Hepatocyte (in vitro differentiated cells): ENCODE measurements at regions not wholly inside any gene's neighbourhood (a gene's known extent, or its start where the extent isn't known, plus 50 kb on each side); places are given as distances from the start of the nearest gene placed in this dataset.

Experiments
- DNase-seq: peaks from one replicate; pipeline ENCODE4 v3.0.0-alpha.2; 2016; ENCODE audit warnings: low spot score
- H2AFZ ChIP-seq: fragments of 200-600 bp; sonication (generic); 2 replicates; pipeline ENCODE4 v1.6.0; 2016; ENCODE audit warnings: antibody characterized with exemption, mild to moderate bottlenecking
- H3K27ac ChIP-seq: fragments of 200-600 bp; sonication (generic); 2 replicates; pipeline ENCODE4 v1.5.1; 2016; ENCODE audit warnings: mild to moderate bottlenecking
- H3K27me3 ChIP-seq: fragments of 200-600 bp; sonication (generic); 2 replicates; pipeline ENCODE4 v1.6.1; 2016
- H3K36me3 ChIP-seq: fragments of 200-600 bp; sonication (generic); replicated peaks from 2 replicates; pipeline ENCODE4 v1.5.1; 2016; ENCODE audit warnings: low read depth; ENCODE audit not compliant: insufficient read depth
- H3K4me1 ChIP-seq: fragments of 200-600 bp; sonication (generic); 2 replicates; pipeline ENCODE4 v1.5.1; 2016; ENCODE audit warnings: mild to moderate bottlenecking, moderate library complexity; ENCODE audit not compliant: insufficient read depth
- H3K4me2 ChIP-seq: fragments of 200-600 bp; sonication (generic); 2 replicates; pipeline ENCODE4 v1.6.0; 2016
- H3K4me3 ChIP-seq: fragments of 200-600 bp; sonication (generic); 2 replicates; pipeline ENCODE4 v1.5.1; 2016; ENCODE audit warnings: mild to moderate bottlenecking
- H3K79me2 ChIP-seq: fragments of 200-600 bp; sonication (generic); 2 replicates; pipeline ENCODE4 v1.6.0; 2017; ENCODE audit warnings: mild to moderate bottlenecking
- H3K9me2 ChIP-seq: fragments of 200-600 bp; sonication (generic); replicated peaks from 2 replicates; pipeline ENCODE4 v1.6.0; 2017; ENCODE audit warnings: mild to moderate bottlenecking; ENCODE audit not compliant: insufficient read depth
- H3K9me3 ChIP-seq: fragments of 200-600 bp; sonication (generic); 2 replicates; pipeline ENCODE4 v1.5.1; 2016; ENCODE audit warnings: low read depth, mild to moderate bottlenecking
- H4K20me1 ChIP-seq: fragments of 200-600 bp; sonication (generic); 2 replicates; pipeline ENCODE4 v1.6.0; 2016; ENCODE audit warnings: mild to moderate bottlenecking; ENCODE audit not compliant: insufficient read depth, poor library complexity, severe bottlenecking
- EZH2 ChIP-seq: fragments of 200-600 bp; sonication (generic); IDR thresholded peaks from 2 replicates; pipeline ENCODE4 v1.6.1; 2016; ENCODE audit warnings: antibody characterized with exemption, mild to moderate bottlenecking, borderline replicate concordance
- EZH2phosphoT487 ChIP-seq: fragments of 200-600 bp; sonication (generic); IDR thresholded peaks from one replicate; pipeline ENCODE4 v1.6.1; 2018; ENCODE audit warnings: antibody characterized with exemption, mild to moderate bottlenecking, low read depth, moderate library complexity; ENCODE audit not compliant: unreplicated experiment, severe bottlenecking
- WGBS: methylation state at CpG from one replicate; pipeline ENCODE4 v1.1.6; 2016; ENCODE audit warnings: low lambda C conversion rate; ENCODE audit errors: missing lambda C conversion rate; 5-methylcytosine and 5-hydroxymethylcytosine counted together
- TF ChIP-seq, protein P1 (sequence below): fragments of 200-600 bp; sonication (generic); IDR thresholded peaks from 2 replicates; pipeline ENCODE4 v1.5.1; 2016; ENCODE audit warnings: antibody characterized with exemption, mild to moderate bottlenecking; ENCODE audit not compliant: poor library complexity

GRCh38 chr3:87053553-87053952 lies 62.6 kb upstream of the VGLL3 start:
- H3K36me3 ChIP-seq, result no peaks in the 10 kb centered on the region
- H3K4me3 ChIP-seq, result no peak overlapping the region
- no peaks in the 10 kb centered on the region for H3K27me3 ChIP-seq
- H3K27ac ChIP-seq, result no peak overlapping the region
- no peaks in the 10 kb centered on the region for H3K9me2 ChIP-seq
- H4K20me1 ChIP-seq, result no peaks in the 10 kb centered on the region
- no peak overlapping the region for H2AFZ ChIP-seq
- no peak for DNase-seq
- no peaks in the 10 kb centered on the region for H3K9me3 ChIP-seq
- H3K4me2 ChIP-seq, result no peak overlapping the region
- H3K4me1 ChIP-seq, result no peaks in the 10 kb centered on the region
- no peak for TF ChIP-seq EZH2
- TF ChIP-seq, protein P1, sequence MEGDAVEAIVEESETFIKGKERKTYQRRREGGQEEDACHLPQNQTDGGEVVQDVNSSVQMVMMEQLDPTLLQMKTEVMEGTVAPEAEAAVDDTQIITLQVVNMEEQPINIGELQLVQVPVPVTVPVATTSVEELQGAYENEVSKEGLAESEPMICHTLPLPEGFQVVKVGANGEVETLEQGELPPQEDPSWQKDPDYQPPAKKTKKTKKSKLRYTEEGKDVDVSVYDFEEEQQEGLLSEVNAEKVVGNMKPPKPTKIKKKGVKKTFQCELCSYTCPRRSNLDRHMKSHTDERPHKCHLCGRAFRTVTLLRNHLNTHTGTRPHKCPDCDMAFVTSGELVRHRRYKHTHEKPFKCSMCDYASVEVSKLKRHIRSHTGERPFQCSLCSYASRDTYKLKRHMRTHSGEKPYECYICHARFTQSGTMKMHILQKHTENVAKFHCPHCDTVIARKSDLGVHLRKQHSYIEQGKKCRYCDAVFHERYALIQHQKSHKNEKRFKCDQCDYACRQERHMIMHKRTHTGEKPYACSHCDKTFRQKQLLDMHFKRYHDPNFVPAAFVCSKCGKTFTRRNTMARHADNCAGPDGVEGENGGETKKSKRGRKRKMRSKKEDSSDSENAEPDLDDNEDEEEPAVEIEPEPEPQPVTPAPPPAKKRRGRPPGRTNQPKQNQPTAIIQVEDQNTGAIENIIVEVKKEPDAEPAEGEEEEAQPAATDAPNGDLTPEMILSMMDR, result no peak
- no peak for TF ChIP-seq EZH2phosphoT487
- H3K79me2 ChIP-seq, result no peaks in the 10 kb centered on the region

DNA sequence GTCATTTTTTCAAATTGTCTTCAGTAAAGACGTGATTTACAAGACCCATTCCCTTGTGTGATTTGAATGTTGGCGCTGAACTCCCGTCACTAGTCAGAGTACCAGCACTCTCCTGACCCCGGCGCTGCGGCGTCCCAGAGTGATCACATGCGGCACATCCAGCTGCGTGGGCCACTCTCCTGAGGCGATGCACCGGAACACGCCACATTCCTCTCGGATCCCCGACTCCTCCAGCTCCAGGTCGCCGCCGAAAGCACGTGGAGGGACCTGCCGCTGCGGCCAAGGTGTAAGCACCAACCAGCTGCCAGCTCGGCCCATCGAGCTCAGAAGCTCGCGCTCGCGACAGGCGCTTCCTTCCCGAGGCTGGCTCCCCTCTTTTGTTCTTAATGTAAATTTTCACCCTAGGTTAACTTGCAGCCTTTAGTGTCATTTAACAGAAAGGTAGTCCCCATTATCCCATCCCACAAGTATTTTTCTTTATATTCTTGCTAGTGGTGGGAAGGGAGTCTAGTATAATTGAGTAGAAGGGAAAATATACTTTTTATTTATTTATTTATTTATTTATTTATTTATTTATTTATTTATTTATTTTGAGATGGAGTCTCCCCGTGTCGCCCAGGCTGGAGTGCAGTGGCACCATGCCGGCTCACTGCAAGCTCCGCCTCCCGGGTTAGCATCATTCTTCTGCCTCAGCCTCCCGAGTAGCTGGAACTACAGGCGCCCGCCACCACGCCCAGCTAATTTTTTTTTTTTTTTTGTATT lies 61.7 kb upstream of the VGLL3 start:
- Histone ChIP-seq H3K4me3 (no peak overlapping the region), H4K20me1 (no peaks in the 10 kb centered on the region), H3K79me2 (no peaks in the 10 kb centered on the region), H3K36me3 (no peaks in the 10 kb centered on the region), H3K9me2 (no peaks in the 10 kb centered on the region), H3K4me1 (no peaks in the 10 kb centered on the region), H3K27me3 (no peaks in the 10 kb centered on the region), H3K27ac (no peak overlapping the region), H3K9me3 (no peaks in the 10 kb centered on the region), H3K4me2 (no peak overlapping the region), H2AFZ (no peak overlapping the region)
- no peak for DNase-seq
- no peak for TF ChIP-seq EZH2
- TF ChIP-seq EZH2phosphoT487, result no peak
- TF ChIP-seq, protein P1, result no peak
- 80% methylated on average over 35 of the region's 37 CpGs for WGBS

DNA sequence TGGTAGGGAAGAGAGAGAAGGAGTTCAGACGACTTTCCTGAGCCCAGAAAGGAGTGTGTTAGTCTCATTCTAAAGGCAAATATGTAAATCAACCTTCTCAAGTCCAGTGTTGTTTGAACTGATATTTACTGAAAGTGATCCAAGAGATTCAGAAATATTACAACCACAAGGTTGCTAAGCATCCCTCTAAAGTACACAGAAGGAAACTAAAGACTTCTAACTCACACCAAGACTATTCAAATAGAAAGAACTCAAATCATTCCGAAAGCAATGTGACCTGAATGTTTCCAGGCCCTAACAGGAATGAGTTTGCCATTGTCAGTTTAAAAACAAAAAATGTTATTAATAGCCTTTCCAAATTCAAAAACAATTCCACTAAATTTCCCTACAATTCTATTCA lies 56.9 kb upstream of the VGLL3 start:
- no peaks in the 10 kb centered on the region for H3K36me3 ChIP-seq
- WGBS, result 59% methylated on average over 2 of the region's 2 CpGs

GRCh38 chr3:87046241-87046640 lies 55.3 kb upstream of the VGLL3 start:
- no peaks in the 10 kb centered on the region for H3K36me3 ChIP-seq
- TF ChIP-seq, protein P1, result no peak
- no peak for TF ChIP-seq EZH2
- TF ChIP-seq EZH2phosphoT487, result no peak
- no peaks in the 10 kb centered on the region for H4K20me1 ChIP-seq
- no peaks in the 10 kb centered on the region for H3K9me3 ChIP-seq
- H2AFZ ChIP-seq, result no peak overlapping the region
- H3K79me2 ChIP-seq, result no peaks in the 10 kb centered on the region
- no peaks in the 10 kb centered on the region for H3K4me1 ChIP-seq
- H3K27ac ChIP-seq, result no peak overlapping the region
- H3K9me2 ChIP-seq, result no peaks in the 10 kb centered on the region
- H3K4me3 ChIP-seq, result no peak overlapping the region
- WGBS, result 62% methylated on average over 4 of the region's 4 CpGs
- no peak for DNase-seq
- H3K4me2 ChIP-seq, result no peak overlapping the region
- H3K27me3 ChIP-seq, result no peaks in the 10 kb centered on the region

More for the DNA sequence above, 56.9 kb upstream of the VGLL3 start:
- H3K4me3 ChIP-seq, result no peak overlapping the region
- no peaks in the 10 kb centered on the region for H3K4me1 ChIP-seq
- no peaks in the 10 kb centered on the region for H4K20me1 ChIP-seq
- no peak for DNase-seq
- no peak overlapping the region for H2AFZ ChIP-seq
- H3K9me2 ChIP-seq, result no peaks in the 10 kb centered on the region
- H3K27me3 ChIP-seq, result no peaks in the 10 kb centered on the region
- no peak overlapping the region for H3K27ac ChIP-seq
- no peak overlapping the region for H3K4me2 ChIP-seq
- no peak for TF ChIP-seq EZH2phosphoT487
- TF ChIP-seq EZH2, result no peak
- no peaks in the 10 kb centered on the region for H3K9me3 ChIP-seq
- H3K79me2 ChIP-seq, result no peaks in the 10 kb centered on the region
